ENCODE measurements at regions not wholly inside any gene's neighbourhood (a gene's known extent, or its start where the extent isn't known, plus 50 kb on each side); places are given as distances from the start of the nearest gene placed in this dataset.

DNA sequence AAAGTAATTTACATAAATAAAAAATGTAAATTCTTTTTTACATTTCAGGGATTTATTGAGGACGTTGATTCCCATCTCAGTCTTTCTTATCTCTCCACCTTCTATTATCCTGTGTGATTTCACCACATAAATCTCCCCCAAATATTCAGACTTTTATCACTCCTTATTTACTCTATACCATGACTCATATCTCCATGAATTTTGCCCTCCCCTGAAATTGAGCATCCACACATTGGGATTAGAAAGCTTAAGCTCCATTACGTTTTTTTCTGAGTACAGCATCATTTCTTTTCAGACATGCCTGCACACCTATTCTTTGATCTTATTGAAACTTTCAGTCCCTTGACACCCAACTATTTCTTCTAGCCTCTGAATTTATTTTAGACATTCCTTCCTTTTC, 111.2 kb downstream of the IFI44 start:
- H3K4me3 Mint-ChIP-seq = no peak overlapping the region
- peaks cover 7% of the 10 kb centered on the region for H3K4me1 Mint-ChIP-seq
- no peaks in the 10 kb centered on the region for H3K27me3 Mint-ChIP-seq (ENCODE audit: low read depth)
- H3K27ac Mint-ChIP-seq = no peak overlapping the region
- DNase-seq (ENCODE audit: low spot score in 2 of 2, unreplicated experiment in 2 of 2) = no peak
- H3K9me3 Mint-ChIP-seq = peaks cover 30% of the 10 kb centered on the region
- TF ChIP-seq, protein P1, sequence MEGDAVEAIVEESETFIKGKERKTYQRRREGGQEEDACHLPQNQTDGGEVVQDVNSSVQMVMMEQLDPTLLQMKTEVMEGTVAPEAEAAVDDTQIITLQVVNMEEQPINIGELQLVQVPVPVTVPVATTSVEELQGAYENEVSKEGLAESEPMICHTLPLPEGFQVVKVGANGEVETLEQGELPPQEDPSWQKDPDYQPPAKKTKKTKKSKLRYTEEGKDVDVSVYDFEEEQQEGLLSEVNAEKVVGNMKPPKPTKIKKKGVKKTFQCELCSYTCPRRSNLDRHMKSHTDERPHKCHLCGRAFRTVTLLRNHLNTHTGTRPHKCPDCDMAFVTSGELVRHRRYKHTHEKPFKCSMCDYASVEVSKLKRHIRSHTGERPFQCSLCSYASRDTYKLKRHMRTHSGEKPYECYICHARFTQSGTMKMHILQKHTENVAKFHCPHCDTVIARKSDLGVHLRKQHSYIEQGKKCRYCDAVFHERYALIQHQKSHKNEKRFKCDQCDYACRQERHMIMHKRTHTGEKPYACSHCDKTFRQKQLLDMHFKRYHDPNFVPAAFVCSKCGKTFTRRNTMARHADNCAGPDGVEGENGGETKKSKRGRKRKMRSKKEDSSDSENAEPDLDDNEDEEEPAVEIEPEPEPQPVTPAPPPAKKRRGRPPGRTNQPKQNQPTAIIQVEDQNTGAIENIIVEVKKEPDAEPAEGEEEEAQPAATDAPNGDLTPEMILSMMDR (IDR thresholded peaks at IDR 0.05; ENCODE audit: unreplicated experiment) = no peak
- no peaks in the 10 kb centered on the region for H3K36me3 Mint-ChIP-seq

DNA sequence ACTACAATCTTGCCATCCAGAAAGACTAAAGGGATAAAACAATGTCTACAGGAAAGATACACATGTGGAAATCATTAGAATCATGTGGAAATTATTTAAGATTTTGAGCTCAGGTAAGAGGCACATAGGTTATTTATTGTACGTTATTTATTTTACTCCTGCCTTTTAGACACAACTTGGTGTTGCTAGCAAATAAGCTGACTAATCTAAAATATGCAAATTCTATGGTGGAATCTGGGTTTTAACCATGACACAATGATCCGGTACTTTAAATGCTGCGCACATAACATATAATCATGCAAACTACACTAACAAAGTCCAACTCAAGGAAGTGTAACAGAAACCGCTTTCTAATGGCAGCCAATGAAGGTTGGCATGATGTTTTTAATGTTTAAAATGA, 112.5 kb downstream of the IFI44 start:
- H3K27me3 Mint-ChIP-seq (ENCODE audit: low read depth) = no peaks in the 10 kb centered on the region
- no peak for DNase-seq (ENCODE audit: low spot score in 2 of 2, unreplicated experiment in 2 of 2)
- TF ChIP-seq, protein P1 (IDR thresholded peaks at IDR 0.05; ENCODE audit: unreplicated experiment) = no peak
- no peaks in the 10 kb centered on the region for H3K36me3 Mint-ChIP-seq
- H3K9me3 Mint-ChIP-seq = peaks cover 34% of the 10 kb centered on the region
- H3K4me3 Mint-ChIP-seq = no peak overlapping the region
- no peak overlapping the region for H3K27ac Mint-ChIP-seq
- H3K4me1 Mint-ChIP-seq = peaks cover 7% of the 10 kb centered on the region

DNA sequence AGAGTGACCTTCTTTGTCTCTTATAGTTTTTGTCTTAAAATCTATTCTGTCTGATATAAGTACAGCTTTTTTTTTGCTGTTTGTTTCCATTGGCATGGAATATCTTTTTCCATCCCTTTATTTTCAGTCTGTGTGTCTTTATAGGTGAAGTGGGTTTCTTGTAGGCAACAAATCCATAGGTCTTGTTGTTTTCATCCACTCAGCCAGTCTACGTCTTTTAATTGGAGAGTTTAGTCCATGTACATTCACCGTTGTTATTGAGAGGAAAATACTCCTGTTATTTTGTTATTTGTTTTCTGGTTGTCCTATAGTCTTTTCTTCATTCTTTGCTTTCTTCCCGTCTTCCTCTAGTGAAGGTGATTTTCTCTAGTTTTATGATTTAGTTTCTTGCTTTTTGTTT, 115.9 kb downstream of the IFI44 start:
- no peak for DNase-seq (ENCODE audit: low spot score in 2 of 2, unreplicated experiment in 2 of 2)
- no peaks in the 10 kb centered on the region for H3K36me3 Mint-ChIP-seq
- peaks cover 7% of the 10 kb centered on the region for H3K4me1 Mint-ChIP-seq
- H3K27ac Mint-ChIP-seq = no peak overlapping the region
- H3K4me3 Mint-ChIP-seq = no peak overlapping the region
- TF ChIP-seq, protein P1 (IDR thresholded peaks at IDR 0.05; ENCODE audit: unreplicated experiment) = no peak
- H3K9me3 Mint-ChIP-seq = peaks cover 34% of the 10 kb centered on the region
- no peaks in the 10 kb centered on the region for H3K27me3 Mint-ChIP-seq (ENCODE audit: low read depth)

DNA sequence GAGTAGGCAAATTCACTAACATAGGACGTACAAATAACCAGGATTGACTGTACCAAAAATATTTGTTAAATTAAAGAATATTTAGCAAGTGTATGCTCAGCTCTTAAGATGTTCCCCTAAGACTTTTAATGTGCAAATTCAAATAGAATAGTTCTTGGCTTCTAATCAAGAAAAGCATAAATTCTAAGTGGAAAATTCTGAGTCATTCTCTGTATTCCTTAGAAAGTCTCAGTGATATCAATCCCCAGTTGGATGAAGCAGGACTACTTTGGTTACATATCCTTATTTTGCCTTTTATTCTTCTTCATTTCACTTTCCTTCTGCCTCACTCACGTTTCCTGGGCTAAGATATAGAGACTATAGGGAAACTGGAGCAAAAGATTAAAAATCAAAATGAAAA, 130.2 kb downstream of the IFI44 start:
- no peak overlapping the region for H3K4me3 Mint-ChIP-seq
- peaks cover 10% of the 10 kb centered on the region for H3K27me3 Mint-ChIP-seq (ENCODE audit: low read depth)
- TF ChIP-seq, protein P1 (IDR thresholded peaks at IDR 0.05; ENCODE audit: unreplicated experiment) = no peak
- no peak overlapping the region for H3K27ac Mint-ChIP-seq
- H3K9me3 Mint-ChIP-seq = no peaks in the 10 kb centered on the region
- H3K36me3 Mint-ChIP-seq = no peaks in the 10 kb centered on the region
- no peak for DNase-seq (ENCODE audit: low spot score in 2 of 2, unreplicated experiment in 2 of 2)
- H3K4me1 Mint-ChIP-seq = no peaks in the 10 kb centered on the region

DNA sequence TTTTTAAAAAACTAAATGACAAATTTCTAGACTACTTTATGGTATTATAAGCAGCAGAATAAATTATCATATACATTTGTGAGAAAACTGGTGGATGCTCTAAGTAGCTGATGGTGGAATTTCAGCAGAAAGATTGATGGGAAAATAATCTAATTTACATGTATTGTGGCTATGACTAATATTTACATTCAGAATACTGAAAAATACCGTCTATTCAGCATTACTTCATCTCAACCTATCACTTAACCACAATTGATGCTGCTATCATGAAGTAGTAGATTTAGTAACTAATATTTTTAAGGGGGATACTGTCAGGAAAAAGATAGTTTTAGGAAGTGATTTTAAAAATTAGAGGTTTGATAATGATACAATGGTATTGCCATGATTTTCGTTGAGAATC, 137.9 kb downstream of the IFI44 start:
- peaks cover 11% of the 10 kb centered on the region for H3K27me3 Mint-ChIP-seq (ENCODE audit: low read depth)
- no peaks in the 10 kb centered on the region for H3K4me1 Mint-ChIP-seq
- no peak overlapping the region for H3K27ac Mint-ChIP-seq
- no peaks in the 10 kb centered on the region for H3K36me3 Mint-ChIP-seq
- no peak for DNase-seq (ENCODE audit: low spot score in 2 of 2, unreplicated experiment in 2 of 2)
- H3K9me3 Mint-ChIP-seq = peaks cover 15% of the 10 kb centered on the region
- TF ChIP-seq, protein P1 (IDR thresholded peaks at IDR 0.05; ENCODE audit: unreplicated experiment) = no peak
- no peak overlapping the region for H3K4me3 Mint-ChIP-seq

DNA sequence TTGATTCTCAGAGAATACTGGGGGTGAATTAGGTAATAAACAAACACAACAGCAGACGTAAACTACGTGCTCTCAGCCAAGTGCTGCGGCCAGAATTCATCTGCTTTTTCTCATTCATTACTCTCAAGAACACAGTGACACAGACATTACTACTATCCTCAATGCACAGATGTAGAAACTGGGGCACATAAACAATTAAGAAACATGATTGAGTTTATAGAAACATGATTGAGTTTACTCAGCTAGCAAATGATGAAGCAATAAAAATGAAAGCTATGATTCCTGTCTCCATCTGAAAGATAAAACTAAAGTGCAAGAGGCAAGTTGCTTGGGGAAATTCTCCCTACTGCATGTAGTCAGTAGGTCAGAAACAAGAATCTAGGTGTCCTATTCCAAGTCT, 140.5 kb downstream of the IFI44 start:
- Mint-ChIP-seq H3K36me3 (no peaks in the 10 kb centered on the region), H3K9me3 (peaks cover 20% of the 10 kb centered on the region), H3K27ac (no peak overlapping the region), H3K4me1 (no peaks in the 10 kb centered on the region), H3K27me3 (ENCODE audit: low read depth) (peaks cover 2% of the 10 kb centered on the region), H3K4me3 (no peak overlapping the region)
- TF ChIP-seq, protein P1 (IDR thresholded peaks at IDR 0.05; ENCODE audit: unreplicated experiment) = no peak
- no peak for DNase-seq (ENCODE audit: low spot score in 2 of 2, unreplicated experiment in 2 of 2)
